ENCODE measurements at regions not wholly inside any gene's neighbourhood (a gene's known extent, or its start where the extent isn't known, plus 50 kb on each side); places are given as distances from the start of the nearest gene placed in this dataset.

- H2BK120ac ChIP-seq (ENCODE audit: low read depth, low read length, poor library complexity, severe bottlenecking) = no peak overlapping the region
- H3K36me3 Mint-ChIP-seq (ENCODE audit: insufficient read depth in 1 of 3, low read depth in 3 of 3) = peaks cover 0 to 7% (median 0%) of the 10 kb centered on the region in 3 experiments; a peak in 3 of 7 replicates
- no peak overlapping the region for H3K4ac ChIP-seq (ENCODE audit: low read depth, low read length)
- H3K4me1 Mint-ChIP-seq = peaks cover 0 to 2% of the 10 kb centered on the region in 2 experiments; a peak in 1 of 4 replicates
- H3K4me1 ChIP-seq (ENCODE audit: insufficient read depth, low read length) = no peaks in the 10 kb centered on the region
- no peaks in the 10 kb centered on the region for H3K79me1 ChIP-seq (ENCODE audit: insufficient read depth, low read depth, low read length, poor library complexity, severe bottlenecking)
- H3K9me3 ChIP-seq (ENCODE audit: control insufficient read depth, low read depth, low read length) = no peaks in the 10 kb centered on the region
- H3K27me3 Mint-ChIP-seq (ENCODE audit: low read depth) = no peaks in the 10 kb centered on the region
- H3K23ac ChIP-seq (ENCODE audit: insufficient read length, low read depth, low read length) = no peak overlapping the region
- DNase-seq = no peak
- no peak overlapping the region for H2BK15ac ChIP-seq (ENCODE audit: low read depth, low read length)
- peaks cover 0 to 4% of the 10 kb centered on the region in 2 experiments; a peak in 2 of 5 replicates for H3K9me3 Mint-ChIP-seq
- no peaks in the 10 kb centered on the region for H4K20me1 ChIP-seq (ENCODE audit: control insufficient read depth, insufficient read depth, insufficient read length)
- no peaks in the 10 kb centered on the region for H3K27me3 ChIP-seq (ENCODE audit: insufficient read depth, low read length)
- H3K4me2 ChIP-seq (ENCODE audit: insufficient read depth, insufficient read length, low read length) = no peak overlapping the region
- no peak overlapping the region for H3K4me3 Mint-ChIP-seq
- H3K9ac ChIP-seq (ENCODE audit: extremely low read depth, insufficient read length, low read length) = no peak overlapping the region
- no peak overlapping the region for H3K27ac Mint-ChIP-seq
- H3K23me2 ChIP-seq (ENCODE audit: insufficient read length, low read depth, low read length, poor library complexity, severe bottlenecking) = no peaks in the 10 kb centered on the region
- no peaks in the 10 kb centered on the region for H3K79me2 ChIP-seq (ENCODE audit: insufficient read depth, low read length)
- no peak overlapping the region for H3K18ac ChIP-seq (ENCODE audit: insufficient read length, low read depth, low read length)
- H3K14ac ChIP-seq (ENCODE audit: insufficient read depth, low read length) = no peak overlapping the region
- H4K91ac ChIP-seq (ENCODE audit: insufficient read length, low read depth, low read length) = no peak overlapping the region
- H4K5ac ChIP-seq (ENCODE audit: insufficient read length, low read depth, low read length) = no peak overlapping the region
- H3K27ac ChIP-seq (ENCODE audit: insufficient read length, low read depth, low read length) = no peak overlapping the region
- no peak overlapping the region for H2BK20ac ChIP-seq (ENCODE audit: low read depth, low read length, poor library complexity, severe bottlenecking)
- no peak overlapping the region for H2BK12ac ChIP-seq (ENCODE audit: insufficient read length, low read depth, low read length)
- H3T11ph ChIP-seq (ENCODE audit: low read length) = no peak overlapping the region
- no peak overlapping the region for H4K8ac ChIP-seq (replicated peaks; ENCODE audit: insufficient read length, low read depth, low read length)
- H2AFZ ChIP-seq (ENCODE audit: low read length) = no peak overlapping the region
- no peak for TF ChIP-seq CTCF (conservative IDR thresholded peaks at IDR 0.05)
- H3K56ac ChIP-seq (ENCODE audit: insufficient read length, low read depth, low read length) = no peak overlapping the region
- no peak overlapping the region for H2AK5ac ChIP-seq (ENCODE audit: insufficient read length, low read length)
- H2BK5ac ChIP-seq (ENCODE audit: insufficient read length, low read length) = no peak overlapping the region
Observed at GRCh38 chr7:12136523-12136922, 74.6 kb upstream of the TMEM106B start.

Data from H9 (cell line).